A673 (cell line): ENCODE measurements at regions not wholly inside any gene's neighbourhood (a gene's known extent, or its start where the extent isn't known, plus 50 kb on each side); places are given as distances from the start of the nearest gene placed in this dataset.

Source experiments
- BruUV-seq: library from RNA; stranded (reverse); fragments of 400-500 nt; replicated peaks from 2 replicates; lab custom pipeline; 2021; lab: Mats Ljungman, UMichigan
- CTCF ChIA-PET: fragments of 300-600 bp; sonication (Branson Sonifier 250); formaldehyde crosslinking; loops from one replicate; lab custom pipeline; 2022; ENCODE audit warnings: antibody characterized with exemption; lab: Charles Lee
- POLR2A ChIA-PET: fragments of 300-600 bp; sonication (Branson Sonifier 250); formaldehyde crosslinking; loops from one replicate; lab custom pipeline; 2022; ENCODE audit warnings: antibody characterized with exemption; ENCODE audit not compliant: low non-redundant PET; lab: Charles Lee
- DNase-seq: peaks from one replicate; pipeline ENCODE4 v3.0.0-alpha.2; 2015; ENCODE audit warnings: low spot score
- H3K27ac ChIP-seq: fragments of 200-600 bp; sonication (generic); 2 replicates; pipeline ENCODE4 v1.5.1; 2016; ENCODE audit warnings: mixed run types, low read depth, mild to moderate bottlenecking, mixed read lengths, antibody characterized with exemption, low read length; ENCODE audit not compliant: poor library complexity, severe bottlenecking
- H3K27me3 ChIP-seq: fragments of 200-600 bp; sonication (generic); replicated peaks from 2 replicates; pipeline ENCODE4 v1.6.1; 2017; ENCODE audit warnings: mixed run types, low read depth, mild to moderate bottlenecking, mixed read lengths, antibody characterized with exemption, low read length; ENCODE audit not compliant: insufficient read depth, poor library complexity
- H3K36me3 ChIP-seq: fragments of 200-600 bp; sonication (generic); 2 replicates; pipeline ENCODE4 v1.6.1; 2016; ENCODE audit warnings: mixed run types, mild to moderate bottlenecking, mixed read lengths, antibody characterized with exemption, low read length; ENCODE audit not compliant: insufficient read depth, poor library complexity, severe bottlenecking
- H3K4me1 ChIP-seq: fragments of 200-600 bp; sonication (generic); 2 replicates; pipeline ENCODE4 v1.6.1; 2017; ENCODE audit warnings: mixed run types, mild to moderate bottlenecking, mixed read lengths, antibody characterized with exemption, low read length; ENCODE audit not compliant: insufficient read depth, poor library complexity, severe bottlenecking
- H3K4me3 ChIP-seq: fragments of 200-600 bp; sonication (generic); 2 replicates; pipeline ENCODE4 v1.5.1; 2016; ENCODE audit warnings: low read depth, mixed run types, mild to moderate bottlenecking, mixed read lengths, low read length; ENCODE audit not compliant: poor library complexity, severe bottlenecking
- H3K9me3 ChIP-seq: fragments of 200-600 bp; sonication (generic); 2 replicates; pipeline ENCODE4 v1.6.1; 2016; ENCODE audit warnings: mixed run types, low read depth, mild to moderate bottlenecking, mixed read lengths, antibody characterized with exemption, low read length; ENCODE audit not compliant: poor library complexity, severe bottlenecking
- CTCF ChIP-seq: fragments of 300-800, 200-600 bp; sonication (generic); conservative IDR thresholded peaks from 2 replicates; pipeline ENCODE4 v1.5.1; 2017; ENCODE audit warnings: low read depth, mild to moderate bottlenecking, antibody characterized with exemption, low read length, moderate library complexity, mixed read lengths
- EZH2 ChIP-seq: fragments of 200-600 bp; sonication (generic); IDR thresholded peaks from 2 replicates; pipeline ENCODE4 v1.6.1; 2017; ENCODE audit warnings: borderline replicate concordance, low read depth, mild to moderate bottlenecking, mixed read lengths, antibody characterized with exemption, low read length; ENCODE audit not compliant: poor library complexity, severe bottlenecking
- intact Hi-C: fragments of 100-400 bp; cut with micrococcal nuclease; formaldehyde crosslinking; loops from one replicate; pipeline ENCODE4 v1.10.0; 2022; ENCODE audit not compliant: unreplicated experiment

GRCh38 chr16:73614131-73614530, 566.2 kb upstream of the ZFHX3 start:
- H3K36me3 ChIP-seq, result no peaks in the 10 kb centered on the region
- ChIA-PET CTCF (no interaction called here), POLR2A (no interaction called here)
- H3K27me3 ChIP-seq, result peaks cover 86% of the 10 kb centered on the region
- BruUV-seq, result no TSS peak
- H3K4me3 ChIP-seq, result no peak overlapping the region
- H3K9me3 ChIP-seq, result no peaks in the 10 kb centered on the region
- no peak for TF ChIP-seq EZH2
- no peak for TF ChIP-seq CTCF
- no peak for DNase-seq
- intact Hi-C loops, result no loop called here
- H3K27ac ChIP-seq, result no peak overlapping the region
- no peaks in the 10 kb centered on the region for H3K4me1 ChIP-seq

GRCh38 chr16:73610605-73611156, 562.8 kb upstream of the ZFHX3 start:
- Histone ChIP-seq H3K27ac (no peak overlapping the region), H3K36me3 (no peaks in the 10 kb centered on the region), H3K9me3 (no peaks in the 10 kb centered on the region), H3K4me1 (no peaks in the 10 kb centered on the region), H3K27me3 (peaks cover 73% of the 10 kb centered on the region), H3K4me3 (no peak overlapping the region)
- no peak for TF ChIP-seq EZH2
- TF ChIP-seq CTCF, result no peak
- DNase-seq, result no peak
- intact Hi-C loops, result no loop called here
- no TSS peak for BruUV-seq
- ChIA-PET POLR2A (no interaction called here), CTCF (no interaction called here)

GRCh38 chr16:73610160-73610559, 562.2 kb upstream of the ZFHX3 start:
- intact Hi-C loops, result no loop called here
- peaks cover 68% of the 10 kb centered on the region for H3K27me3 ChIP-seq
- H3K9me3 ChIP-seq, result no peaks in the 10 kb centered on the region
- H3K36me3 ChIP-seq, result no peaks in the 10 kb centered on the region
- no TSS peak for BruUV-seq
- no peak overlapping the region for H3K27ac ChIP-seq
- ChIA-PET POLR2A (no interaction called here), CTCF (no interaction called here)
- no peak for DNase-seq
- H3K4me3 ChIP-seq, result no peak overlapping the region
- H3K4me1 ChIP-seq, result no peaks in the 10 kb centered on the region
- TF ChIP-seq EZH2, result no peak
- no peak for TF ChIP-seq CTCF
